SW 1271 (cell line): ENCODE measurements at regions not wholly inside any gene's neighbourhood (a gene's known extent, or its start where the extent isn't known, plus 50 kb on each side); places are given as distances from the start of the nearest gene placed in this dataset.
"Not testable (repeated sequence)": the region's sequence is repeated elsewhere in the genome, so short reads cannot be mapped to it uniquely, and the experiment has no call there.

Experiments used
- DNase-seq, 2 experiments: peaks; one replicate each; lab custom pipeline; 2025; lab: John Stamatoyannopoulos, UW

- no peak for DNase-seq
Observed at GRCh38 chr6:163874784-163875183, 460.3 kb downstream of the QKI start.

- no peak for DNase-seq
Observed at GRCh38 chr6:163872335-163872734, 457.8 kb downstream of the QKI start.

- no peak for DNase-seq
Observed at GRCh38 chr6:163871616-163872015, 457.1 kb downstream of the QKI start.

GRCh38 chr6:163867518-163868292 lies 453.2 kb downstream of the QKI start:
- DNase-seq, result no peak

GRCh38 chr6:163866192-163866591 lies 451.7 kb downstream of the QKI start:
- DNase-seq, result no peak

- no peak for DNase-seq
Observed at GRCh38 chr6:163863565-163863964, 449.0 kb downstream of the QKI start.

GRCh38 chr6:163862701-163863100 lies 448.2 kb downstream of the QKI start:
- DNase-seq, result no peak

- no peak for DNase-seq
Observed at GRCh38 chr6:163861627-163862026, 447.1 kb downstream of the QKI start.

- DNase-seq, result no peak
Observed at GRCh38 chr6:163860287-163861081, 446.0 kb downstream of the QKI start.

GRCh38 chr6:163858870-163859269 lies 444.4 kb downstream of the QKI start:
- not testable (repeated sequence) for DNase-seq

- no peak for DNase-seq
Observed at GRCh38 chr6:163857421-163857820, 442.9 kb downstream of the QKI start.

- no peak for DNase-seq
Observed at GRCh38 chr6:163850874-163851273, 436.4 kb downstream of the QKI start.

- no peak for DNase-seq
Observed at GRCh38 chr6:163844761-163845160, 430.2 kb downstream of the QKI start.

- DNase-seq, result no peak
Observed at GRCh38 chr6:163844357-163844756, 429.8 kb downstream of the QKI start.

- no peak for DNase-seq
Observed at GRCh38 chr6:163843218-163843617, 428.7 kb downstream of the QKI start.

- no peak for DNase-seq
Observed at GRCh38 chr6:163842467-163842866, 427.9 kb downstream of the QKI start.

- no peak for DNase-seq
Observed at GRCh38 chr6:163841733-163842132, 427.2 kb downstream of the QKI start.

- no peak for DNase-seq
Observed at GRCh38 chr6:163841326-163841725, 426.8 kb downstream of the QKI start.

GRCh38 chr6:163840880-163841279 lies 426.4 kb downstream of the QKI start:
- no peak for DNase-seq

- DNase-seq, result no peak
Observed at GRCh38 chr6:163839296-163839695, 424.8 kb downstream of the QKI start.

- DNase-seq, result no peak
Observed at GRCh38 chr6:163837691-163838431, 423.3 kb downstream of the QKI start.

- DNase-seq, result no peak
Observed at GRCh38 chr6:163836876-163837690, 422.6 kb downstream of the QKI start.
